ENCODE measurements at regions not wholly inside any gene's neighbourhood (a gene's known extent, or its start where the extent isn't known, plus 50 kb on each side); places are given as distances from the start of the nearest gene placed in this dataset.

DNA sequence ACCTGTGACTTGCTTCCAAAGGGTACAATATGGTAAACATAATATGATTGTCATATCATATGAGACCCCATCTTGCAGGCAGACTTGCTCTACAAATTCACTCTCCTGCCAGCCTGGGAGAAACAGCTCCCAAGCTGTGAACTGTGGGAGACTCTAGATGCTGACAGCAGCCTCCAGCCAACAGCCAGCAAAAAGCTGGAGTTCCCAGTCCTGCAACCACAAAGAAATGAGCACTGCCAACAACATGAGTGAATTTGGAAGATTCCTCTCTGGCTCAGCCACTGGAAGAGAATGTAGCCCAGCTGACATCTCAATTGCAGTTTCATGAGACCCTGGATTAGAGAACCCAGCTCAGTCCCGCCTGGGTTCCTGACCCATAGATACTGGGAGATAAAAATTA is 145.4 kb downstream of the QDPR start:
- FAIRE-seq (no peak), DNase-seq (ENCODE audit: low read depth, low spot score) (no peak)
- no peak overlapping the region for H3K27ac ChIP-seq (ENCODE audit: control insufficient read depth, insufficient read depth, low read length)
- H3K27me3 ChIP-seq (ENCODE audit: control insufficient read depth, extremely low read depth, insufficient read depth, low read length), result no peaks in the 10 kb centered on the region
- H3K79me2 ChIP-seq (ENCODE audit: control insufficient read depth, insufficient read depth, low read length), result no peaks in the 10 kb centered on the region
- no peak overlapping the region for H3K9ac ChIP-seq (ENCODE audit: control insufficient read depth, extremely low read depth, insufficient read depth, low read length)
- no peak overlapping the region for H3K4me3 ChIP-seq (ENCODE audit: control insufficient read depth in 2 of 3, extremely low read depth in 1 of 3, insufficient read depth in 2 of 3, low read depth in 1 of 3, low read length in 3 of 3)
- no peak overlapping the region for H2AFZ ChIP-seq (ENCODE audit: control insufficient read depth, low read length)
- no peaks in the 10 kb centered on the region for H3K9me1 ChIP-seq (ENCODE audit: control insufficient read depth, extremely low read depth, insufficient read depth, low read length)
- TF ChIP-seq, protein P1, sequence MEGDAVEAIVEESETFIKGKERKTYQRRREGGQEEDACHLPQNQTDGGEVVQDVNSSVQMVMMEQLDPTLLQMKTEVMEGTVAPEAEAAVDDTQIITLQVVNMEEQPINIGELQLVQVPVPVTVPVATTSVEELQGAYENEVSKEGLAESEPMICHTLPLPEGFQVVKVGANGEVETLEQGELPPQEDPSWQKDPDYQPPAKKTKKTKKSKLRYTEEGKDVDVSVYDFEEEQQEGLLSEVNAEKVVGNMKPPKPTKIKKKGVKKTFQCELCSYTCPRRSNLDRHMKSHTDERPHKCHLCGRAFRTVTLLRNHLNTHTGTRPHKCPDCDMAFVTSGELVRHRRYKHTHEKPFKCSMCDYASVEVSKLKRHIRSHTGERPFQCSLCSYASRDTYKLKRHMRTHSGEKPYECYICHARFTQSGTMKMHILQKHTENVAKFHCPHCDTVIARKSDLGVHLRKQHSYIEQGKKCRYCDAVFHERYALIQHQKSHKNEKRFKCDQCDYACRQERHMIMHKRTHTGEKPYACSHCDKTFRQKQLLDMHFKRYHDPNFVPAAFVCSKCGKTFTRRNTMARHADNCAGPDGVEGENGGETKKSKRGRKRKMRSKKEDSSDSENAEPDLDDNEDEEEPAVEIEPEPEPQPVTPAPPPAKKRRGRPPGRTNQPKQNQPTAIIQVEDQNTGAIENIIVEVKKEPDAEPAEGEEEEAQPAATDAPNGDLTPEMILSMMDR (optimal IDR thresholded peaks at IDR 0.05 in 1 of 3, IDR thresholded peaks at IDR 0.05 in 1 of 3, conservative IDR thresholded peaks at IDR 0.05 in 1 of 3; ENCODE audit: extremely low read depth in 1 of 3, insufficient read depth in 2 of 3, low read length in 3 of 3), result no peak
- TF ChIP-seq EZH2 (IDR thresholded peaks at IDR 0.05; ENCODE audit: low read length), result no peak
- H4K20me1 ChIP-seq (ENCODE audit: control insufficient read depth, extremely low read depth, insufficient read depth, low read length), result no peaks in the 10 kb centered on the region
- no peaks in the 10 kb centered on the region for H3K4me1 ChIP-seq (ENCODE audit: control insufficient read depth, extremely low read depth, insufficient read depth, low read length)
- H3K36me3 ChIP-seq (ENCODE audit: control insufficient read depth in 2 of 2, extremely low read depth in 1 of 2, insufficient read depth in 2 of 2, low read length in 2 of 2), result no peaks in the 10 kb centered on the region
- H3K4me2 ChIP-seq (ENCODE audit: control insufficient read depth, extremely low read depth, insufficient read depth, low read depth, low read length), result no peak overlapping the region
- dilution Hi-C loops (cut with MboI; ENCODE audit: extremely low pct_ligation_motif_present, low sequenced_read_pairs), result no loop called here
- no peaks in the 10 kb centered on the region for H3K9me3 ChIP-seq (ENCODE audit: control insufficient read depth, low read depth, low read length)

DNA sequence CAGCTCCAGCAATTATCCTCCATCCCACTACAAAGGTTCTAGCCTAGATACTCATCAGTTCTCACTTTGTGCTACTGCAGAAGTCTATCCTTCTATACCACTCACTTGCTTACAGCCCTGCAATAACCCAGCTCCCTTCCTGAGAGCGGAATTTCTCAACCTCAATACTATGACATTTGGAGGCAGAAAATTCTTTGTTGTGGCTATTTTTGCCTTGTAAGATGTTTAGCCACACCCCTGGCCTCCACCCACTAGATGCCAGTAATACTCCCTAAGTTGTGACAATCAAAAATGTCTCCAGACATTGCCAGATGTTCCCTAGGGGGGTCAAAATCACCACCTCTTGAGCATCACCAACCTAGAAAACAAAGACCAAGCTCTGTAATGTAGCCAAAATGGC is 149.5 kb downstream of the QDPR start:
- no peak overlapping the region for H3K9ac ChIP-seq (ENCODE audit: control insufficient read depth, extremely low read depth, insufficient read depth, low read length)
- H3K36me3 ChIP-seq (ENCODE audit: control insufficient read depth in 2 of 2, extremely low read depth in 1 of 2, insufficient read depth in 2 of 2, low read length in 2 of 2), result no peaks in the 10 kb centered on the region
- no peak overlapping the region for H3K4me2 ChIP-seq (ENCODE audit: control insufficient read depth, extremely low read depth, insufficient read depth, low read depth, low read length)
- no peak overlapping the region for H2AFZ ChIP-seq (ENCODE audit: control insufficient read depth, low read length)
- H3K9me1 ChIP-seq (ENCODE audit: control insufficient read depth, extremely low read depth, insufficient read depth, low read length), result no peaks in the 10 kb centered on the region
- no peaks in the 10 kb centered on the region for H3K4me1 ChIP-seq (ENCODE audit: control insufficient read depth, extremely low read depth, insufficient read depth, low read length)
- no peaks in the 10 kb centered on the region for H4K20me1 ChIP-seq (ENCODE audit: control insufficient read depth, extremely low read depth, insufficient read depth, low read length)
- dilution Hi-C loops (cut with MboI; ENCODE audit: extremely low pct_ligation_motif_present, low sequenced_read_pairs), result no loop called here
- DNase-seq (ENCODE audit: low read depth, low spot score), result no peak
- no peaks in the 10 kb centered on the region for H3K9me3 ChIP-seq (ENCODE audit: control insufficient read depth, low read depth, low read length)
- no peak overlapping the region for H3K27ac ChIP-seq (ENCODE audit: control insufficient read depth, insufficient read depth, low read length)
- H3K79me2 ChIP-seq (ENCODE audit: control insufficient read depth, insufficient read depth, low read length), result no peaks in the 10 kb centered on the region
- TF ChIP-seq, protein P1 (optimal IDR thresholded peaks at IDR 0.05 in 1 of 3, IDR thresholded peaks at IDR 0.05 in 1 of 3, conservative IDR thresholded peaks at IDR 0.05 in 1 of 3; ENCODE audit: extremely low read depth in 1 of 3, insufficient read depth in 2 of 3, low read length in 3 of 3), result no peak
- TF ChIP-seq EZH2 (IDR thresholded peaks at IDR 0.05; ENCODE audit: low read length), result no peak
- no peak for FAIRE-seq
- H3K4me3 ChIP-seq (ENCODE audit: control insufficient read depth in 2 of 3, extremely low read depth in 1 of 3, insufficient read depth in 2 of 3, low read depth in 1 of 3, low read length in 3 of 3), result no peak overlapping the region
- no peaks in the 10 kb centered on the region for H3K27me3 ChIP-seq (ENCODE audit: control insufficient read depth, extremely low read depth, insufficient read depth, low read length)

Data from keratinocyte (primary cell).